CD14-positive monocyte (primary cell): ENCODE measurements at regions not wholly inside any gene's neighbourhood (a gene's known extent, or its start where the extent isn't known, plus 50 kb on each side); places are given as distances from the start of the nearest gene placed in this dataset.

ENCODE experiments used
- DNase-seq, 3 donors: peaks; one replicate each; pipeline ENCODE4 v3.0.0-alpha.2; 2011 to 2022
- H2AFZ ChIP-seq: 2 replicates; pipeline ENCODE4 v1.6.0; 2012; ENCODE audit warnings: mild to moderate bottlenecking, low read depth, low read length, inconsistent platforms; ENCODE audit not compliant: insufficient read depth, poor library complexity, severe bottlenecking
- H3K27ac ChIP-seq, 2 donors: 1 replicate in 1 of 2; 2 replicates in 1 of 2; pipeline ENCODE4 v1.5.1; 2012 to 2013; ENCODE audit warnings: low read length in 2 of 2, control low read depth in 1 of 2, inconsistent platforms in 1 of 2, low read depth in 1 of 2, mild to moderate bottlenecking in 1 of 2
- H3K27me3 ChIP-seq, 2 donors: one replicate each; pipeline versions ENCODE4 v1.6.0 to v1.6.1; 2011 to 2013; ENCODE audit warnings: low read length in 2 of 2; ENCODE audit not compliant: control insufficient read depth in 2 of 2, insufficient read depth in 2 of 2
- H3K36me3 ChIP-seq, 2 donors: replicated peaks in 1 of 2; 1 replicate in 1 of 2; 2 replicates in 1 of 2; pipeline versions ENCODE4 v1.5.1 to v1.6.1; 2012 to 2013; ENCODE audit warnings: low read length in 2 of 2, control low read depth in 1 of 2, inconsistent platforms in 1 of 2, mild to moderate bottlenecking in 1 of 2; ENCODE audit not compliant: insufficient read depth in 2 of 2, control insufficient read depth in 1 of 2
- H3K4me1 ChIP-seq, 2 donors: 1 replicate in 1 of 2; 2 replicates in 1 of 2; pipeline versions ENCODE4 v1.5.1 to v1.6.1; 2012 to 2013; ENCODE audit warnings: low read length in 2 of 2, control low read depth in 1 of 2, inconsistent platforms in 1 of 2, mild to moderate bottlenecking in 1 of 2, moderate library complexity in 1 of 2; ENCODE audit not compliant: insufficient read depth in 2 of 2, control insufficient read depth in 1 of 2
- H3K4me2 ChIP-seq: replicated peaks from 2 replicates; pipeline ENCODE3; 2012; ENCODE audit warnings: low read length, moderate library complexity, mild to moderate bottlenecking; ENCODE audit not compliant: poor library complexity, severe bottlenecking; ENCODE audit errors: extremely low read depth
- H3K4me3 ChIP-seq, 3 experiments: fragments of 200-600 bp in 1 of 3; sonication (generic) in 1 of 3; replicated peaks in 1 of 3; 1 replicate in 2 of 3; 2 replicates in 1 of 3; pipeline ENCODE4 v1.5.1; 2011 to 2013; ENCODE audit warnings: low read length in 3 of 3, mild to moderate bottlenecking in 3 of 3, control low read depth in 2 of 3, low read depth in 2 of 3, inconsistent platforms in 1 of 3, moderate library complexity in 1 of 3
- H3K79me2 ChIP-seq: 2 replicates; pipeline ENCODE4 v1.6.0; 2012; ENCODE audit warnings: mild to moderate bottlenecking, control low read depth, inconsistent platforms, low read length, moderate library complexity; ENCODE audit not compliant: insufficient read depth
- H3K9ac ChIP-seq: 2 replicates; pipeline ENCODE4 v1.6.0; 2017; ENCODE audit warnings: low read length, mild to moderate bottlenecking; ENCODE audit not compliant: insufficient read depth, poor library complexity, severe bottlenecking
- H3K9me3 ChIP-seq, 2 donors: replicated peaks in 1 of 2; 1 replicate in 1 of 2; 2 replicates in 1 of 2; pipeline versions ENCODE4 v1.5.1 to v1.6.1; 2012 to 2013; ENCODE audit warnings: low read length in 2 of 2, control low read depth in 1 of 2; ENCODE audit not compliant: control insufficient read depth in 1 of 2, insufficient read depth in 1 of 2
- H4K20me1 ChIP-seq: 2 replicates; pipeline ENCODE4 v1.6.0; 2012; ENCODE audit warnings: mild to moderate bottlenecking, low read length, control low read depth, moderate library complexity; ENCODE audit not compliant: insufficient read depth
- H3K27ac Mint-ChIP-seq, 7 donors: one replicate each; pipeline ENCODE4 v1.8.0; 2020; ENCODE audit warnings: mild to moderate bottlenecking in 7 of 7, mixed read lengths in 7 of 7, moderate library complexity in 6 of 7, inconsistent platforms in 2 of 7
- H3K27me3 Mint-ChIP-seq, 3 donors: one replicate each; pipeline ENCODE4 v1.8.0; 2021 to 2022; ENCODE audit warnings: low read depth in 3 of 3, mild to moderate bottlenecking in 3 of 3, mixed read lengths in 3 of 3, moderate library complexity in 3 of 3, inconsistent platforms in 1 of 3
- H3K36me3 Mint-ChIP-seq, 2 donors: one replicate each; pipeline ENCODE4 v1.8.0; 2020; ENCODE audit warnings: mixed read lengths in 2 of 2, inconsistent platforms in 1 of 2, mild to moderate bottlenecking in 1 of 2
- H3K4me1 Mint-ChIP-seq: one replicate; pipeline ENCODE4 v1.8.0; 2020; ENCODE audit warnings: mild to moderate bottlenecking, mixed read lengths
- H3K4me3 Mint-ChIP-seq, 2 donors: one replicate each; pipeline ENCODE4 v1.8.0; 2020; ENCODE audit warnings: mild to moderate bottlenecking in 2 of 2, mixed read lengths in 2 of 2, moderate library complexity in 1 of 2
- H3K9me3 Mint-ChIP-seq, 7 donors: one replicate each; pipeline ENCODE4 v1.8.0; 2020 to 2022; ENCODE audit warnings: mixed read lengths in 7 of 7, mild to moderate bottlenecking in 6 of 7, moderate library complexity in 6 of 7, inconsistent platforms in 2 of 7
- CTCF ChIP-seq: fragments of 200-600 bp; IDR thresholded peaks from one replicate; pipeline ENCODE4 v1.8.0; 2022; ENCODE audit warnings: antibody characterized with exemption, mild to moderate bottlenecking
- WGBS: methylation state at CpG from one replicate; pipeline ENCODE4 v1.1.5; 2013; ENCODE audit warnings: missing lambda C conversion rate; ENCODE audit not compliant: insufficient coverage; 5-methylcytosine and 5-hydroxymethylcytosine counted together
- intact Hi-C, 2 donors: fragments of 100-400 bp; cut with micrococcal nuclease; formaldehyde crosslinking; loops; one replicate each; pipeline versions ENCODE4 v1.15.0 to v1.15.1; 2023

DNA sequence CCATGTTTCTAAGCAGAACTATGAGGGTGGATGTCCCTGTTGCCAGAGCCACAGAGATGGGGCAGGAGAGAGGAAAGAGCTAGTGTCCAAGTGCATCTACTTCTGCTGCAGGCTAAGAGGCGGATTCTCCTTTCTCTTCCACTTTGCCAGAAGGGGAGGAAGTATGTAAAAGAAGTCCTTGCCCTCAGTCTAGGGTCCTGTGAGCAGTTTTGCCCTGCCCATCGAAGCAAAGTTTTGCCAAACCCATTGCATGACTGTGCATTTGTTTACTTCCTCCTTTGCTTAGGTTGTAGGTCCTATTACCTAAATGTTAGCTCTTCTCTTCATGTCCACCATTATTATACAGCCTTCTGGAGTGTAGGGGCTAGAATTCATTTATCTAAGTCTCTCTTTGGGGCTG is 106.2 kb upstream of the ARMC2 start:
- Histone ChIP-seq H3K9ac (no peak overlapping the region), H3K4me2 (peak overlapping the region; percentile 38), H3K27me3 (no peaks in the 10 kb centered on the region), H3K9me3 (no peaks in the 10 kb centered on the region), H3K79me2 (no peaks in the 10 kb centered on the region), H3K4me3 (peak overlapping the region in 1 of 3 experiments; percentile 11), H4K20me1 (no peaks in the 10 kb centered on the region), H3K4me1 (peaks cover 20 to 27% of the 10 kb centered on the region in 2 donors), H3K36me3 (no peaks in the 10 kb centered on the region), H3K27ac (peak overlapping the region in 1 of 2 donors; percentile 17), H2AFZ (no peak overlapping the region)
- Mint-ChIP-seq H3K27ac (peak overlapping the region in 5 of 7 donors; percentile 9 to 85 (median 70)), H3K4me1 (peaks cover 21% of the 10 kb centered on the region), H3K36me3 (no peaks in the 10 kb centered on the region), H3K4me3 (peak overlapping the region; percentile 25 to 64), H3K9me3 (peaks cover 0 to 5% (median 0%) of the 10 kb centered on the region in 7 donors), H3K27me3 (peaks cover 1 to 5% (median 2%) of the 10 kb centered on the region in 3 donors)
- peak; percentile 68 to 82 (median 78) for DNase-seq
- WGBS = no CpG with 5 or more reads among the region's 2 CpGs
- intact Hi-C loops = no loop called here
- TF ChIP-seq CTCF = no peak

DNA sequence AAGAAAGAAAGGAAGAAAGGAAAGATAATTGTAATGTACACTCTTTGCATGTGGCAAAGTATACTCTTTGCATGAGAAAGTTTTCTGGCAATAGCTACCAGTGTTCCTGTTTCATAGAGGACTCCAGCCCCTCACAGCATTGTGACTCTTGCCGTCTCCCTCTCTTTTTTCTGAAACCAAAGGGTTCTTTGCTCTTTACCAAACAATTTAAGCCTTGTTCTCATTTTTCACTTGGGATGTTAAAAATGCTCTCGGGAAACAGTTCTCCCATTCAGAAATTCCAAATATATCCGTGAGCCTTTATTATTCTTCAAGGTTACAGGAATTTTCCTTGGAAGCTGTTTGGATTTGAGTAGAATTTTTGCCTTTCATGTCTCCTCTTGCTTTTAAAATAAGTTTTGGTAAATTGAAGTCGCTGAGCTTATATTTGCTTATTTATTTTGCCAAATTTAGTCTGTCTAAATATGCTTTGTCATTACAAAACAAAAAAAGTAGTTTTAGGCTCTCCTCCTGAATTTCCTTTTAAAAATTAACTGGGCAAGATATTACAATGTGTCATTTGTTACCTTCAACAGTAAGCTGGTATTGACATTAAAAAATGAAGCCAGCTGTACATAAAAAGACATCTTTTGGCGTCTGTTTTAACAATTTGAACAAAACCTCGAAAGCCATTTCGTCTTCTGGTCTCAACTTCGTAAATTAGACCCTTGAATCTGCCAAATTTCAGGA is 103.8 kb upstream of the ARMC2 start:
- H2AFZ ChIP-seq = no peak overlapping the region
- H3K27me3 ChIP-seq = no peaks in the 10 kb centered on the region
- H3K36me3 ChIP-seq = no peaks in the 10 kb centered on the region
- Mint-ChIP-seq H3K36me3 (no peaks in the 10 kb centered on the region), H3K9me3 (peaks cover 0 to 3% (median 0%) of the 10 kb centered on the region in 7 donors), H3K4me3 (no peak overlapping the region), H3K27me3 (peaks cover 0 to 3% (median 0%) of the 10 kb centered on the region in 3 donors), H3K27ac (no peak overlapping the region), H3K4me1 (peaks cover 16% of the 10 kb centered on the region)
- H3K27ac ChIP-seq = no peak overlapping the region
- 88% methylated on average over 4 of the region's 8 CpGs for WGBS
- H3K4me3 ChIP-seq = no peak overlapping the region
- H3K79me2 ChIP-seq = no peaks in the 10 kb centered on the region
- H3K4me1 ChIP-seq = peaks cover 14 to 16% of the 10 kb centered on the region in 2 donors
- H4K20me1 ChIP-seq = no peaks in the 10 kb centered on the region
- TF ChIP-seq CTCF = no peak
- H3K9me3 ChIP-seq = no peaks in the 10 kb centered on the region
- H3K4me2 ChIP-seq = no peak overlapping the region
- DNase-seq = no peak
- intact Hi-C loops = no loop called here
- H3K9ac ChIP-seq = no peak overlapping the region
